ENCODE measurements at regions not wholly inside any gene's neighbourhood (a gene's known extent, or its start where the extent isn't known, plus 50 kb on each side); places are given as distances from the start of the nearest gene placed in this dataset.
A peak's percentile ranks its signal among the peaks of the same experiment; 100 is the strongest.
"Not testable (repeated sequence)": the region's sequence is repeated elsewhere in the genome, so short reads cannot be mapped to it uniquely, and the experiment has no call there.

- DNase-seq; H3K4me1 ChIP-seq (ENCODE audit: control insufficient read depth in 2 of 3, insufficient read depth in 2 of 3, low read depth in 1 of 3, low read length in 3 of 3); intact Hi-C loops (cut with DNase I); FAIRE-seq; H3K9ac ChIP-seq (ENCODE audit: low read length in 3 of 3); H3K9me3 ChIP-seq (ENCODE audit: control insufficient read depth in 2 of 3, insufficient read depth in 1 of 3, low read length in 3 of 3); H3K27me3 ChIP-seq (ENCODE audit: control insufficient read depth, insufficient read depth, low read length); H3K4me3 ChIP-seq (ENCODE audit: low read length in 3 of 3); H3K36me3 ChIP-seq (ENCODE audit: control insufficient read depth in 2 of 3, insufficient read depth in 3 of 3, low read length in 3 of 3); H3K27ac ChIP-seq (ENCODE audit: low read depth in 2 of 2, low read length in 2 of 2): not testable (repeated sequence)
Observed at GRCh38 chr2:90010442-90011100, 1319.1 kb downstream of the RPIA start.

GRCh38 chr2:90011101-90011443, 1319.6 kb downstream of the RPIA start:
- H3K4me3 ChIP-seq (ENCODE audit: low read length in 3 of 3); H3K27ac ChIP-seq (ENCODE audit: low read depth in 2 of 2, low read length in 2 of 2); H3K9me3 ChIP-seq (ENCODE audit: control insufficient read depth in 2 of 3, insufficient read depth in 1 of 3, low read length in 3 of 3); H3K4me1 ChIP-seq (ENCODE audit: control insufficient read depth in 2 of 3, insufficient read depth in 2 of 3, low read depth in 1 of 3, low read length in 3 of 3); H3K9ac ChIP-seq (ENCODE audit: low read length in 3 of 3); FAIRE-seq; DNase-seq; H3K36me3 ChIP-seq (ENCODE audit: control insufficient read depth in 2 of 3, insufficient read depth in 3 of 3, low read length in 3 of 3); H3K27me3 ChIP-seq (ENCODE audit: control insufficient read depth, insufficient read depth, low read length); intact Hi-C loops (cut with DNase I): not testable (repeated sequence)

DNA sequence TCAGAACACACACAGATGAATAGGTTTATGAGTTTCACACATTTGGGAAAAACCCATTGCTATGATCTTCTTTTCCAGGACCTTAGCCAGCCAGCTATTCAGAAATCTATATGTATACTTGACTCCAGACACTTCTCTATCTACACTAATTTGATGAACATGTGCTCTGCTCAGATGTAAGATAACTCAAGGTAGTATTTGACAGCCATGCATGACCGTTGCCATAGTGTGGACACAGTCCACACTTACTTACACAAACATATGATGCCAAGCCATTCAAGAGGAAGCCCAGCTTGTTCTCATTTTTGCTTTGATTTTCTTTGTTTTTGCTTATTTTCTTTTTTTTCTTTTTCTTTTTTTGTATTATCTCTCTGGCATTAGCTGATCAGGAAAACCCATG, 1328.4 kb downstream of the RPIA start:
- H3K36me3 ChIP-seq (ENCODE audit: control insufficient read depth in 2 of 3, insufficient read depth in 3 of 3, low read length in 3 of 3); H3K9me3 ChIP-seq (ENCODE audit: control insufficient read depth in 2 of 3, insufficient read depth in 1 of 3, low read length in 3 of 3); FAIRE-seq; DNase-seq; H3K4me1 ChIP-seq (ENCODE audit: control insufficient read depth in 2 of 3, insufficient read depth in 2 of 3, low read depth in 1 of 3, low read length in 3 of 3); intact Hi-C loops (cut with DNase I); H3K9ac ChIP-seq (ENCODE audit: low read length in 3 of 3); H3K4me3 ChIP-seq (ENCODE audit: low read length in 3 of 3); H3K27me3 ChIP-seq (ENCODE audit: control insufficient read depth, insufficient read depth, low read length); H3K27ac ChIP-seq (ENCODE audit: low read depth in 2 of 2, low read length in 2 of 2): not testable (repeated sequence)

GRCh38 chr2:90021234-90021633, 1329.8 kb downstream of the RPIA start:
- DNase-seq; FAIRE-seq; intact Hi-C loops (cut with DNase I); H3K4me1 ChIP-seq (ENCODE audit: control insufficient read depth in 2 of 3, insufficient read depth in 2 of 3, low read depth in 1 of 3, low read length in 3 of 3); H3K9me3 ChIP-seq (ENCODE audit: control insufficient read depth in 2 of 3, insufficient read depth in 1 of 3, low read length in 3 of 3); H3K36me3 ChIP-seq (ENCODE audit: control insufficient read depth in 2 of 3, insufficient read depth in 3 of 3, low read length in 3 of 3); H3K27me3 ChIP-seq (ENCODE audit: control insufficient read depth, insufficient read depth, low read length); H3K27ac ChIP-seq (ENCODE audit: low read depth in 2 of 2, low read length in 2 of 2); H3K4me3 ChIP-seq (ENCODE audit: low read length in 3 of 3); H3K9ac ChIP-seq (ENCODE audit: low read length in 3 of 3): not testable (repeated sequence)

- H3K4me1 ChIP-seq (ENCODE audit: control insufficient read depth in 2 of 3, insufficient read depth in 2 of 3, low read depth in 1 of 3, low read length in 3 of 3); H3K9ac ChIP-seq (ENCODE audit: low read length in 3 of 3); H3K4me3 ChIP-seq (ENCODE audit: low read length in 3 of 3); DNase-seq; H3K9me3 ChIP-seq (ENCODE audit: control insufficient read depth in 2 of 3, insufficient read depth in 1 of 3, low read length in 3 of 3); H3K27ac ChIP-seq (ENCODE audit: low read depth in 2 of 2, low read length in 2 of 2); intact Hi-C loops (cut with DNase I); H3K36me3 ChIP-seq (ENCODE audit: control insufficient read depth in 2 of 3, insufficient read depth in 3 of 3, low read length in 3 of 3); H3K27me3 ChIP-seq (ENCODE audit: control insufficient read depth, insufficient read depth, low read length): not testable (repeated sequence)
- peak; percentile 93 for FAIRE-seq
Observed at GRCh38 chr2:90027231-90027643, 1335.8 kb downstream of the RPIA start.

GRCh38 chr2:90028381-90029079, 1337.1 kb downstream of the RPIA start:
- DNase-seq; intact Hi-C loops (cut with DNase I); FAIRE-seq; H3K4me1 ChIP-seq (ENCODE audit: control insufficient read depth in 2 of 3, insufficient read depth in 2 of 3, low read depth in 1 of 3, low read length in 3 of 3); H3K9ac ChIP-seq (ENCODE audit: low read length in 3 of 3); H3K27me3 ChIP-seq (ENCODE audit: control insufficient read depth, insufficient read depth, low read length); H3K4me3 ChIP-seq (ENCODE audit: low read length in 3 of 3); H3K27ac ChIP-seq (ENCODE audit: low read depth in 2 of 2, low read length in 2 of 2); H3K36me3 ChIP-seq (ENCODE audit: control insufficient read depth in 2 of 3, insufficient read depth in 3 of 3, low read length in 3 of 3); H3K9me3 ChIP-seq (ENCODE audit: control insufficient read depth in 2 of 3, insufficient read depth in 1 of 3, low read length in 3 of 3): not testable (repeated sequence)

DNA sequence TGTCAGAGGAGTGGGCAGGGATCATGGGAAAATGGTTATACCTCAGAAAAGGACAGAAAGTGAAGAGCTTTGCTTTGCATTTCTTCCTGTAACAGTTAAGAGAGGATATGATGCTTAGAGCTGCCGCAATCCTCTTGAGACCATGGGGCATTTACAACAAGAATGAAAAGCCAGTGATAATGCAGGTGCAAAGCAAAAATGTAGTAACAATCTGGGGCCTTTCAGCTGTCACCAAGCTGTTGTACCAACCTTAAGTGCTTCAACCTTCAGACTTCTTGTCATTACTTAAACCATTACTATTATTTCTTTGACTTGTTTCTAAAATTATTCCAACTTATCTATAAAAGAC, 1337.6 kb downstream of the RPIA start:
- FAIRE-seq; H3K27me3 ChIP-seq (ENCODE audit: control insufficient read depth, insufficient read depth, low read length); H3K9ac ChIP-seq (ENCODE audit: low read length in 3 of 3); H3K36me3 ChIP-seq (ENCODE audit: control insufficient read depth in 2 of 3, insufficient read depth in 3 of 3, low read length in 3 of 3); H3K4me1 ChIP-seq (ENCODE audit: control insufficient read depth in 2 of 3, insufficient read depth in 2 of 3, low read depth in 1 of 3, low read length in 3 of 3); H3K4me3 ChIP-seq (ENCODE audit: low read length in 3 of 3); DNase-seq; H3K27ac ChIP-seq (ENCODE audit: low read depth in 2 of 2, low read length in 2 of 2); H3K9me3 ChIP-seq (ENCODE audit: control insufficient read depth in 2 of 3, insufficient read depth in 1 of 3, low read length in 3 of 3); intact Hi-C loops (cut with DNase I): not testable (repeated sequence)

- H3K9me3 ChIP-seq (ENCODE audit: control insufficient read depth in 2 of 3, insufficient read depth in 1 of 3, low read length in 3 of 3); H3K4me3 ChIP-seq (ENCODE audit: low read length in 3 of 3); H3K27me3 ChIP-seq (ENCODE audit: control insufficient read depth, insufficient read depth, low read length); FAIRE-seq; H3K36me3 ChIP-seq (ENCODE audit: control insufficient read depth in 2 of 3, insufficient read depth in 3 of 3, low read length in 3 of 3); H3K4me1 ChIP-seq (ENCODE audit: control insufficient read depth in 2 of 3, insufficient read depth in 2 of 3, low read depth in 1 of 3, low read length in 3 of 3); DNase-seq; intact Hi-C loops (cut with DNase I); H3K27ac ChIP-seq (ENCODE audit: low read depth in 2 of 2, low read length in 2 of 2); H3K9ac ChIP-seq (ENCODE audit: low read length in 3 of 3): not testable (repeated sequence)
Observed at GRCh38 chr2:90032269-90032668, 1340.8 kb downstream of the RPIA start.

Measured in kidney (tissue), 10 donors.